ENCODE measurements at regions not wholly inside any gene's neighbourhood (a gene's known extent, or its start where the extent isn't known, plus 50 kb on each side); places are given as distances from the start of the nearest gene placed in this dataset.
"Not testable (repeated sequence)": the region's sequence is repeated elsewhere in the genome, so short reads cannot be mapped to it uniquely, and the experiment has no call there.

DNA sequence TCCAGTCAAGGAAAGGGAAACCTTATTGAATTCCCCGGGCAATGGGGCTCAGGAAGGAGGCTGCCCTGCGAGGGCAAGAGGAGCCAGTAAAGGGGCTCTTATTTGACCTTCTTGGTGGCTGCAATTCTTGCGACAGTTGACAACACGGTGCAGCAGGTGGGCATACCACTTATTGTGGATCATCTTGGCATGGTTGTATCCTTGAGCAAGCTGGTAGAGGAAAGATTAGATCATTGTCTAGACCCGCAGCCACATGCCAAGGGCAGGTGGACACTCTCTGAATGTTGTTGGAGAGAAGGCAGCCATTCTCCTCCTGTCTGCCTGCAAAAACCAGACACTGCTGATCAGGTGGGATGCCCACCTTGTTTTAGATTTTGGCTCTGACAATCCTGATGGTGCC lies 170.2 kb upstream of the CHST9 start:
- DNase-seq: no peak

DNA sequence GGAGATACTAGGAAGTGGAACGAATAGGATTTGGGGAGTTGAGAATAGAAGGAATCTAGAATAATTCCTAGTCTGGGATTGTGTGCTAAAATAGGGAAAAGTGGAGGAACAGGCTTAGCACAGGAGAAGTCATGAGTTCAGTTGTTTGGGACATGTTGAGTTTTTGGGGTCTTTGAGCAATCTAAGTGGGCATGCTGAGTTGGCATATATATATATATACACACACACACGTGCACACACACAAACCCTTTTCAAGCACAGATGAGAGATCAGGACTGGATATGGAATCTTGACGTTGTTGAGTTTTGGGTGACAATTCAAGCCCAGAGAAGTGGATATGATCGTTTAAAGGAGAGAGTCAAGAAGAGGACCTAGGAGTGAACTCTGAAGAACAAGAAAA lies 168.2 kb upstream of the CHST9 start:
- DNase-seq: no peak

DNA sequence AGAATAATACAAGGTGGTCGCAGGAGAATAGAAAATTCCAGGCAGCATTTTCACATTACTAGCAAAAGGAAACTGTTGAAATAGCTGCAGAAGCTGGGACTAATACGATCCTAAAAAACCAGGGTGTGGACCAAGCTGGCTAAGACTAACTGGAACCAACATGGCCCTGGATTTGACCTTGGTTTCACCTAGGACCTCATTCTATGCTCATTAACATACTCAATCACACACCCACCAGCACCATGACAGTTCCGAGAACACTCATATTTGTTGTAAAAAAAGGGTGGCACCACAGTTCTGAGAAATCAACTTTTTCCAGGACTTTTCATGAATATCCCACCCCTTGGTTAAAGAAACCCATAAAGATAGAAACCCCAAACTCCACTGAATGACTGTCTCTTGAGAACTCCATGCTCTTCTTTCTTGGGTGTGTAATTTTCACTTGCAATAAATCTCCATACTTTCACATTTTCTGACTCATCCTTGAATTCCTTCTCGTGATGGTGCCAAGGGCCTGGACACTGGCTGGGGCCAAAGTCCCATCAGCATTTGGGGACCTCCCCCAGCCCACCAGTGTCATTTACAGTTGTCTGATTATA lies 164.3 kb upstream of the CHST9 start:
- no peak for DNase-seq

DNA sequence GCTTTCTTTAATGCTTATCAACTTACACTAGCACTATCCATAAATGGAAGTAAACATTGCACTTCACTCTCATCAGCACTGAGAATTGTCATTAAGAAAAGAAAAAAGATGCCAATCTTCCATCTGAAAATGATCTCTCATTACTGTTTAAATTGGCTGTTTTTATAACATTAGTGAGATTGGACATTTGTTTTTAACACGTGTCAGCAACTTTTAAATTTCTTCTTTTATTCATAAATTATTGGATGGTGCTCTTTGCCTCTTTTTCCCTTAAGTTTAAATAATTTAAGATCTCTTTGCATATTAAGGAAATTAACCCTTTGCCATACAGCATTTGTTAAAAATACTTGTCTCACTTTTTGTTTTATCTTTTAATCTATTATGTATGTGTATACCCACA lies 146.5 kb upstream of the CHST9 start:
- DNase-seq: no peak

DNA sequence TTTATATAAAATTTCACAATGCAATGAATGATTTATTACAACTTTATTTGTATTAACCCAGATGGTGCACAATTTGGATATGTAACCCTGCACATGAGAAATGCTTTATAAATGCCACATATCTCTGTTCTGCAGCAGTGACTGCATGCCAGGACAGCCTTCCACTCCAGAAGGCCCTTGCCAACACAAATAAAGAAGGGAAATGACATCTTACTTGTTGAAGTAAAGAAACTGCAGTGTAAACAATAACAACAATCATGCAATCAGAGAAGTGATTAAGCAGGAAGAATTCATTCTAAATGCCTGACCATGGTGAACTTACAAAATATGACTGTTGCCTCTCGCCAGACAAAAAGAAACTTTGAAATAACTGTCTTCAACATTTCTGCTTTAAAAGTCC lies 129.9 kb upstream of the CHST9 start:
- DNase-seq: no peak

DNA sequence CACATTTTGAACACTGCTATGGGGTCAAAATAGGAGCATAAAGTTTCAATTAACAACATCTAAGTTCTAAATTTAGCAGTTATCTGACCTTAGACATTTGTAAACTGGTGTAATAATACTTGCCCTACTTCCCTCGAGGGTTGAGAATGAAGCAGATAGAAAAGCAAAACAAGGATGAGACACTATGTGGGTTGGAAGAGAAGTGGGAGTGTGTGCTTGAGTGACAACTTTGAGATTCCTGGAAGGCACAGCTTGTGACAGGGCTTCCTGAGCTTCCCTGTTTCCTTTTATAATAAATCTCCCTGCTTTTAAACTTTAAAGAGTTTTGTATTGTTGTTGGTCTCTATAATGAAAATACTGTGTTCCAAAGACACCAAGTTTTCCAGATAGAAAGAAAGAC lies 128.6 kb upstream of the CHST9 start:
- no peak for DNase-seq

DNA sequence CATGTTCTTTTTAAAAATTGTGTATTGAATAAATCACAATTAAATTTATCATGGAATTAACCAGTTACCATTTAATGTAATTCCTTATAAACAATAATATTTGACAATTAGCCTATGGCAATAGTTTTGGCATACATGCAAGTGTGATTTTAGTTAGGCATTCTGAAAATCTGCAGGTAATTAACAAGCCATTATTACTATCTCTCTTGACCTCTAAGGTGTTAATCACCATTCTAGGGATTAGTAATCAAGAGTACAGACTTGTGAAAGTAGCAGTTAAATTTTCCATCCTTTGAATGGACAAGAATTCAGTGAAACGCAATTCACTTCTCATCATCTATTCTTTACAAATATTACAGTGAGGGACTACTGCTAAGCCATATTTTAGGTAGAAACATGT lies 127.7 kb upstream of the CHST9 start:
- DNase-seq: no peak

DNA sequence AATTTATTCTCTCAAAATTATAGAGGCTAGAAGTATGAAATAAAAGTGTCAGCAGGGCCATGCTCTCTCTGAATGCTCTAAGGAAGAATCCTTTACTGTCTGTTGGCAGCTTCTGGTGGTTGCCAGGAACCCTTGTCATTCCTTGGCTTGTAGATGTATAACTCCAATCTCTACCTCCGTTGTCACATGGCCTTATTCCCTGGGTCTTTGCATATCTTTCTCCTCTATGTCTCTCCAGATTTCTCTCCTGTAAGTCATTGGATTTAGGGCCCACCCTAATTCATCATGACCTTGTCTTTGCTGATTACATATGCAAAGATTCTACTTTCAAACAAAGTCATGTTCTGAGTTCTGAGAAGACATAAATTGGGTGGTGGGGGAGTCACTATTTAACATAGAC lies 127.0 kb upstream of the CHST9 start:
- no peak for DNase-seq

DNA sequence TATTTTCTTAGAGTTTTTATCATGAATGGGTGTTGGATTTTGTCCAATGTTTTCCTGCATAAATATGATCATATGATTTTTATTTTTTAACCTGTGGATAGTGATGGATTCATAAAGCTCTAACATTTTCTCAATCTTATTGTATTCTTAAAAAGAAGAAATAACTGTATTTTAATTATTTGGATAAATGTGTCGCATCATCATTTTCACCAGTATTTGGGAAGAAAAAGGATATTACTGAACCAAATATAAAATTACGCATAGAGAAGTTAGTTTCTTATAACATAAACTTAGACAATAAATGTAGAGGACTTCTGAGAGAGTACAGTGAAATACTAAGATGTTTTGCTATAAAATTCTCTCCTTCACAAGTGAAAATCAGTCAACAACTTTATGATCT lies 126.0 kb upstream of the CHST9 start:
- DNase-seq: no peak

DNA sequence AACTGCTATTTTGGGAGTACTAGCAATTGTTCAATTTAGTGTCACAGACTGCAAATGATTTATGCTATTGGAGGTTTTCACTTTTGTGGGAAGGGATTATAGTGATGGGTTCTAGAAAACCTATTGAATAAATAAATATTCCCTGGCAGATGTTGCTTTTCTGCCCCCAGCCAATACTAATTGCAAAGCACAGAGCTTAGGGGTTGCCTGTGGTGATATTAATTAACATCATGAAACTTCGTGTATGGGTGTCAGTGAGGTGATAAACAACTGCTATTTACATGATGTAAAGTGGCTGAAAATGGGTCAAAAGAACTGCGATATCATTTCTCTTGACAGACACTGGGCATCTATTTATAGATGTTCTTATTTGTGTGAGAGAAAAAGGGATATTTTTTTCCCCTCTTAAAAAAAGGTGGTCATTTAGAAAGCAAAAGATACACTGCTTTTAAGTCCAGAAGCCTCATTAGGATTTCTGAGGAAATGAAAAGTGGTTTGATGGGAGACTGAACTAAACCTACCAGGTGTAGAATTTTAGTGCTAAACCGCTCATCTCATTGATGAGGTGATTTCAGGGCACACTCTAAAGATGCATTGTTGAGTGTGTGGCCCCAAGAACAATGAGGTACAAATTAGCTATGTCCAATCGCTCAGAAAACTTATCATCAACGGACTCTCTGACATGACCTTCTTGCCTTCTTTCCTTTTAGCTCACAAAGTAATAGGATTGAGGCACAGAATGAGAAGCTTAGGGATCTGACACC lies 116.7 kb upstream of the CHST9 start:
- no peak for DNase-seq

DNA sequence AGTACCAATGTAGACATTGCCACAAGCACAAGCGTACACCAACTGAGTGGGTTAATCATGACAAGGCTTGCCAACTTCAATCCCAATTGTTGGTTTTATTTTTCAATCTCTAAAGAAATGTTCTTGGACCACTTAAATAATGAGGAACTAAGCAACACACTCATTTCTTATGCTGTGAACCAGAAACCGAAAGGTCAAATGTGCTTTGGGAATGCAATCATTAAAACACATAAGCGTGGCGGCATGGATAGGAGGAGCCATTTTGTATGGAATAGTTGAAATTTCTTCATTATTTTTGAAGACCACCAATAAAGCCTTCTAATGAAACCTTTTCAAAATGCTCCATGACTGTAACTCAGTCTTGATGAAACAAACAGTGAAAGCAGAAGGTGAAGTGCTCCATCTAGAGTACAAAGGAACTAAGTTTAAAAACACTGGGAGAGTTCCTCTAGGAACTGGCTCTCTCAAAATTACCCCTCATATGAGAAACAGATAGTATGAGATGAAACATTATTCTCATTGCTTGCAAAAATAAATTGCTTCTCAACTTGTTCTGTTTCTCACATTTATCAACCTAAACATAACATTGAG lies 113.2 kb upstream of the CHST9 start:
- DNase-seq: no peak

DNA sequence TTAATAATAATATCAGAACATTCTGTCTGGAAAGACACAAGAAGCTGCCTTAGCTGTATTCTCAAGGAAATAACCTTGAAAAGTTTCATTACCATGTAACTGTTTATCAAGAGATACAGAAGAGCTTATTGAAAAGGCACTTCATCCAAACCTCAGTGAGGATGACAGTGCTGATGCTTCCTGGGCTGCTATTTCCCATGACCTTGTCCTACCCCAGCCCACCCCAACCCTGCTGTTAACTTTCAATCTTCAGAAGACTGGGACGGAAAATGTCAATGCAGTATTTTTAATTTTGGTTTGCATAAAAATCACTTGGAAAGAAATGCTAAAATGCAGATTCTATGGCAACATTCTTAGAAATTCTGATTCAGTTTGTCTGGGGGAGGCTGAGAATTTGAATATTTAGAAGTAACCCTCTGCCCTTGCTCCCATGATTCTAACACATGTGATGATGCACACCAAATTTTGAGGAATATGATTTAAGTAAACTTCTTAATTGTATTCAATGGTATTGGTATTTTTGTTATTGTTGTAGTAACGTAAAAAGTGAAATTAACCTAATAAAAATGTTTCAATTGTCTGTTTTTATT lies 101.0 kb upstream of the CHST9 start:
- DNase-seq: not testable (repeated sequence)

DNA sequence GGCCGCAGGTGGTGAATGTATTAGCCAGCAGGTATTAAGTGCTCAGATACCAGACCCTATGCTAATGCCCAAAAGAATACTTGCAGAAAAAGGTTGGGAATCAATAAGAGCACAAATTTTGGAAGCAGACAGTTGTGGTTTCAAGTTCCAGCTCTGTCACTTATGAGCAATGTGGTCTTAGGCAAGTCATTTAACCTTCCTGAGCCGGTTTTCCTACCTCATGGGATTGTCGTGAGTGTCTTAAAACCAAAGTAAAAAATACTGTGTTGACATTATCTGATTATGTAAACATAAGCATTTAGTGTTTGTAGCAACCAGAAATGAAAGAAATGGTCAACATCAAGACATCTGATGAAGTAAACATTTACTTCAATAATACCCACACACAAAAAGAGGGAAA lies 93.0 kb upstream of the CHST9 start:
- DNase-seq: no peak

DNA sequence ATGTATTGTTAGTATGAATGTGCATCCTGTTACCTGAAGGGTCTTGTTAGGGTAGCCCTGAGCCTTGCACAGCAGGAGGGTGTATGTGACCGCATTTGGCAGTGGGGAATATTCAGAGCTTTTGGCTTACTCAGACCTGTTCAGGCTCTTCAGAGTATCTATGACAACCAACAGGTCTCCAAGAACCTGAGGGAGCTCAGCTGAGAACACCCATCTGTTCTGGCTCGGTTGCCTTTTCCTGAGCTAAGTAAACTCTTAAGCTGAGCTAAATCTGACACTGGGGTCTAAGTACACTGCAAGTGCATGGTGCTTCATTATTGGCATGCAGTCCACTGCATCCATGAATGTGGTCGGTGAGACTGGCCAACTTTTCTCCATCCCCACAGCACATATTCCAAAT lies 92.4 kb upstream of the CHST9 start:
- DNase-seq: no peak

DNA sequence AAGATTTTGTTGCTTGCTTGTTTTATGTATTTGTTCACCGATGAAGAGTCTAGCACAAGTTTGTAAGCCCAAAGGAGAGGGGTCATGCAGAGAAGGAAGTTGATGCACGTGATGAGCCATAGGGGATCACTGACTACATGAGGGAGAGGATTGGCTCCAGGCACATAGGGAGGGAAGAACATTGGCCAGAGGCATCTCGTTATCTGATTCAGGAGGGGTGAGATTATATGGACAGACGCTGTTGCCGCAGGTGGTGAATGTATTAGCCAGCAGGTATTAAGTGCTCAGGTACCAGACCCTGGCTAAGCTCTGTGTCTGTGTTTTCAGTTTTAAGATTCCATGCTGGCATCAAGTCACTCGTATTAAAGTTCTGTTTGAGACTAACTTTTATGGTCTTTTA lies 91.8 kb upstream of the CHST9 start:
- no peak for DNase-seq

DNA sequence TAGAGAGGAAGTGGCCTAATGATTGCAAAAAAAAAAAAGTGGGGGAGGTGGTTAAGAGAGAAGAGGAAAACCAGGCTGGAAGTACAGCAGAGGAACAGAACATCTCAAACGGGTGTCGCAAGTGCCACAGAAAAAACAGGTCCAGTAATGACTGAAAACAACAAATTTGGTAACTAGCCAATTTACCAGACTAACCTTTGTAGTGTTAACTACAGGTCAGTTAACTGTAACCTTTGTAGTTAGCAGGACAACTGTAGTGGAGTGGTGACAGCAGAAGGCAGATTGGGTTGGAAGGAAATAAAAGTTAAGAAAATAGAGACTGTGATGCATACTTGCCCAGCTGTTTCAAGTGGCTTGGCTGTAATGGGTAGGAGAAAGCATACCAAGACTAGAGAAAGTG lies 91.4 kb upstream of the CHST9 start:
- DNase-seq: no peak

DNA sequence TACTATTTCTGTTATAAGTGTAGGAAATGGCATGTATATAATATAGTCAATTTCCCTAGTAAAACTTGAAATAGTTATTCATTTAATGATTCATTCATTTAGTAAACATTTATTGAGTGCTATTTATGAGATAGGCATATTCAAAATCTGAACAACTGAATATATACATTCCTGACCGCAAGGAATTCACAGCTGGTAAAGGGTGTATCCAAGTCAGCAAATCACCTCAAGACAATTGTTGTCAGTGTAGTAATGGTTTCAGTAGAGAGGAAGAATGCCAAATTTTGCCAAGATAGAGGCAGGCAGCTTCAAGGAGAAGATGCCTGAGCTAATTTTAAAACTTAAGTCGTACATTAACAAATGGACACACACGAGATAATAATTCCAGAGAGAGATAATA lies 89.8 kb upstream of the CHST9 start:
- no peak for DNase-seq

DNA sequence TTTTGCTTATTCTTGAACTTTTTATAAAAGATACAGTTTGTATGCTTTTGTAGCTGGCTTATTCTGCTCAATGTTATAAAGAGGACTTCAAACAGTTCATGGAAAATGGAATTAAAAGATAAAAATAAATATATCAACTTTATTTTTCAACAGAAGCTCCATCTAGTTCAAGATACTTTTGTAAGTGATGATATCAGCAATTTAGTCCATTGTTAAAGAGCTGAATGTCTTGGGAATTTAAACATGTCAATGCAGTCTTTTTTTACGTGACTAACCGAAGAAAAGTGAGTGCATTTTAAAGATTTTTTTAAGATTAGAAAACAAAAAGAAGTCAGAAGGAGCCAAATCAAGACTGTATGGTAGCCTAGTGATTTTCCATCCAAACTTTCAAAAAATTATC lies 85.4 kb upstream of the CHST9 start:
- DNase-seq: no peak

DNA sequence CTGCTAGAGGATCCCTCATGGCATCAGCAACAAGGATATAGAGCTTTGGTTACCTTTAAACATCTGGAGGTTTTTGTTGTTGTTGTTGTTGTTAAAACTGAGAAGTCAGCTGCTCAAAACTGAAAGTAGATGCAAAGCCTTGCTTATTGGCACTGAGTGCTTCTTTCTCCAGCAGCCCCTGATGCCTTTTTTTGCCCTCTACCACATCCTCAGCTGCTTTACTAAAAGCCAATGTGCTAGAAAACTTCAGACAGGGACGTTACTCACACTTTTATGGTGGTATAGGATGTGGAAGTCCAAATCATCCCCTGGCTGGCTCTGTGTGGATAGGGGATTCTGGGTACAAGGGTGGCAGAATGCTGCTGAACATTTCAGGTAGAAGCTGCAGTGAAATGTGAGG lies 78.3 kb upstream of the CHST9 start:
- DNase-seq: no peak

DNA sequence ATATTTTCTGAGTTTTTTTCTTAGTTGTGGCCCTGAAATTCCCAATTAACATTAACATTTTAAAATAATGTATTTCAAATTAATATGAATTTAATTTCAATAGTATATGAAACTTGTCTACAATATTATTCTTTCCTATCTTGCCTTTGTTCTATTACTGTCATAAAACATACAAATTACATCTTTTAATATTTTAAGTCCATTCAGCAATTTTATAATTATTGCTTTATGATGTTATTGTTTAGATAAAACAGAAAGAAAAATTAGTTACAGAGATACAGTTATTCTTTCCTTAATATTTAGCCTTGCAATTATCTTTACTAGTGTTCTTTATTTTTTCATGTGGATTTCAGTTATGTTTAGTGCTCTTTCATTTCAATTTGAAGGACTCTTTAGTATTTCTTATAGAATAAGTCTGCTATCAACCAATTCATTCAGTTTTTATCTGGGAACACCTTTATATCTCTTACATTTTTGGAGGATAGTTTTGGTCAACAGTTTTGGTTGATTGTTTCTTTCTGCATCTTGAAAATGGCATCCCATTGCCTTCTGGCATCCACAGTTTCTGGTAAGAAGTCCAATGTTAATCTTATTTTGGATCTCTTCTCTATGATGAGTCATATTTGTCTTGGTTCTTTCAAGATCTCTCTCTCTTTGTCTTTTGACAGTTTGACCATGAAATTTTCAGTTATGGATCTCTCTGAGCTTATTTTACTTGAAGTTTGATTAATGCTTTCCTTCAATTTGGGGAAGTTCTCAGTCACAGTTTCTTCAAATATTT lies 76.9 kb upstream of the CHST9 start:
- DNase-seq: no peak

DNA sequence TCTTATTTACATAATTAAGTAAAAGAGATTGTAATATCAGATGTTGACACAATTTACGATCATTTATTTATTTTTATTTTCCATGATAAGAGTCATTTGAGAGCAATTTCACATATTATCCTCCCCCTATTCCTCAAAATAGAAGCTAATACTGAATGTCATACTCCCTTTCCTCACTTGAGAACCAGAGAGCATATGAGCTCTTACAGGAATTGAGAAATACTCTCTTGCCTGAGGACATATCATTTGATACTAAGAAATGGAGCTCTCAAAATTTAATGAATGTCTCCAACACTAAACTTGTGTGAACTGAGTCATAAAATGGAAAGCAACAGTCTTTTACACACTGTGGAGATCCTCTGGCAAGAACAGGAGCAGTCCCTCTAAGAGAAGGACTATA lies 68.5 kb upstream of the CHST9 start:
- DNase-seq: no peak

DNA sequence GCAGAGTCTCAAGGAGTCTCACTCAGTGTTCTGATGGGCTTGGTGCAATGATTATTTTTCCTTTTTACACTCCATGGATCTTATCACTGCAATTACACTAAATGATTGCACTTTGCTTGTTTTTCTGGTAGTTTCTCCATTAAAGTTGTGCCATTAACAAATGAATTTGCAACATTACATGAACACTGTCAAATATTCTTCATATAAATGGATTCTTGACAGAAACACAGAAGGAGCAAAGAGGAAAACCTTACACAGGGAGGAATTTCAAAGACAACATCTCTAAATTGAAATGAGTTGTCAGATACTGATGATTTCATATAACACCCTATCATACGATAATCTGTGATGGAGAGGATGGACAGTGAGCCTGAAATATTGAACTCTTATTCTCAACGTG lies 65.4 kb upstream of the CHST9 start:
- DNase-seq: no peak

DNA sequence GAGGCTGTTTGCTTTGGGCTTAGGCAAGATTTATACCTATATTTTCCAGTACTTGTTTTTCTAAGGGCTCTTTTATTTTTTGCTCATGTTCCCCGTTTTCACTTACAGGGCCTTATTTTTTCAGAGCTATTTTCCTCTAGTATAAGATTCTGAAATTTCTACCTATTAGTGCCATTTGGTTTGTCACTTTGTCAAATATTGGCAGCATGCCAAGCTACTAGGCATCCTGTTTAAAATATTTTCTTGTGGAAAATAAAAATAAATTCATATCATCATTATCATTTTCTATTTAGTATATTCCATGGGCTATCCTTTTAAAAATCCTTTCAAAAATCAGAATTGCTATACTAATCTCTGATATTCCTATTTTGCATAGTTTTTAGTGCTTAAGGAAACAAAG lies 64.8 kb upstream of the CHST9 start:
- DNase-seq: no peak

DNA sequence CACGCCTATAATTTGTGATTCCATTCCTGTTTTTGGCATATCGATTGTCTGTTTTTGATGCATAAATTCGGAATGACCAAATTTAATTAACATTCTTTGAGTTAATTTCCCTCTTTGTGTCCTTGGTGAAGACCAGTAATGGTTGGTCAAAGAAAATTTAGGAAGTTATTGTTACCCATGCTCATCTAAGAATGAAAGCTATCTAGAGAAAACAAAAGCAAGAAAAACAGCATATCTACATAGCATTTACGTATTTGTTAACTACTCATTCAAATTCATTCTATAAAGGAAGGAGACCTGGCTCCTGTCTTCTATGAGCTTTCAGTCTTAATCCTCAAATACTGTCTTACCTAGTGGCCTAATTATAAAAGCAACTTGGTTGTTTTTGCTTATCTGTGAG lies 59.2 kb upstream of the CHST9 start:
- no peak for DNase-seq

All from right hindlimb (tissue), 1 donor.